NCI-H446 treated with DMSO at 0.1 percent for 48 hours (cell line): ENCODE measurements at regions not wholly inside any gene's neighbourhood (a gene's known extent, or its start where the extent isn't known, plus 50 kb on each side); places are given as distances from the start of the nearest gene placed in this dataset.
"Not testable (repeated sequence)": the region's sequence is repeated elsewhere in the genome, so short reads cannot be mapped to it uniquely, and the experiment has no call there.

Experiments used
- DNase-seq: peaks from one replicate; lab custom pipeline; 2025; lab: John Stamatoyannopoulos, UW

- DNase-seq: not testable (repeated sequence)
Observed at GRCh38 chr22:23379540-23380229, 199.4 kb downstream of the BCR start.

DNA sequence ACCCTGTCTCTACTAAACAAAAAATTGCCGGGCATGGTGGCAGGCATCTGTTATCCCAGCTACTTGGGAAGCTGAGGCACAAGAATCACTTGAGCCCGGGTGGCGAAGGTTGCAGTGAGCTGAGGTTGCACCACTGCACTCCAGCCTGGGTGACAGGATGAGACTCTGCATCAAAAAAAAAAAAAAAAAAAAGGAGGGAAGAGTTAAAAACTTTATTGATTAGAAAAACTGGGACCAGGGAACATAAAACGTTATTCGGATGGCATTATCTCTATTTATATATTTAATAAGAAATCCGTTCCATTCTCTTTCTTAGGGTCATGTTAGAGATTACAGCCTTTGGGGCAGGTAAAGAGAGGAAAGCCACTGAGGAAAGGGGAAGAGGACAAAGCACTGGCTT is 197.5 kb downstream of the BCR start:
- no peak for DNase-seq

DNA sequence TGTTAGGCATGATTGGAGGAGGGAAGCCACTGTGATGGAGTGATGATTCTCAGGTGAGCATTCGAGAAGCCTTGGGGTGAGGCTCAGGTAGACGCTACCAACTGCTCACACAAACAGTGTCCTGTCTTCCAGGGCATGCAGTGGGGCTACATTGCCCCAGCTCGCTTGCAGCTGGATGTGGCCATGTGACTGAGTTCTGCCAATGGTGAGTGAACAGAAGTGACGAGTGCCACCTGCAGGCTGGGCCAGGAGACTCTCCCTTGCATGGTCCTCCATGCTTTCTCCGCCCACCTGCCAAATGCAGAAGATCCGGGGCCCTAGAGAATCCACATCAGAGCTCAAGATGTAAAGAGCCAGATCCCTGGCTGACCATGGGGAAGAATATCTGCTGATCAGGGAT is 195.9 kb downstream of the BCR start:
- no peak for DNase-seq

GRCh38 chr22:23375031-23375827 is 194.9 kb downstream of the BCR start:
- DNase-seq: no peak

DNA sequence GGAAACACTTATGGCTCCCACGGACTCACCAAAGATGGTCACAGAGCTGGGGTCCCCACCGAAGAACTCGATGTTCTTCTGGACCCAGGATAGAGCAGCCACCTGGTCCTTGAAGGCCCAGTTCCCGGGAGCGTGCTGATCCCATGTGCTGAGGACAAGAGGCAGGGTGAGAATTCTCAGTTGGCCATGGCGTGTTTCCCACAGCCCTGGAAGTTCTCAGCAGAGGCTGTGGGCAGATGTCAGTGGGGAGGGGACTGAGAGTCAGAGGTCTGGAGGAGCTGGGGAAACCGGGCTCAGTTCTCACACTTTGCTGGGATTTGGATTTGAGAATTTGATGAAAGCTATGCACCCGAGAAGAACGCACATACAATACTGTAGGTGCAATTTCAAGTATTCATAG is 193.3 kb downstream of the BCR start:
- DNase-seq: no peak

DNA sequence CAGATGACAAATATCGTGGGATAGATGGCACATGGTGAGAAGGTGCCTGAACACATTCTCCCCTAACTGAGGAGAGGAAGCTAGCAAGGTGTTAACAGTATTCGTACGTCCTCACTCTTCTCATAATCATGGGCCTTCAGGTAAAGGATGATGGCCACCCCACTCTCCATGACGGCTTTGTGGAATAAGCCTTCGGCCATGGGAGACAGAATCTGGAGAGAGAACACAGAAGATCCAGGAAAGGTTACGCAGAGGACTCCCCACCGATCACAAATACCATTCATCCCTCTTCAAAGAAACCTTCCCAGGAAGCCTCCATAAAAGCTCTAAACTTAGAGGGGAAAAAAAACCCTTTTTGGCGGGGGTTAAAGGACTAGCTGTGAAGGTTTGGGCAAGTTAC is 189.9 kb downstream of the BCR start:
- no peak for DNase-seq

DNA sequence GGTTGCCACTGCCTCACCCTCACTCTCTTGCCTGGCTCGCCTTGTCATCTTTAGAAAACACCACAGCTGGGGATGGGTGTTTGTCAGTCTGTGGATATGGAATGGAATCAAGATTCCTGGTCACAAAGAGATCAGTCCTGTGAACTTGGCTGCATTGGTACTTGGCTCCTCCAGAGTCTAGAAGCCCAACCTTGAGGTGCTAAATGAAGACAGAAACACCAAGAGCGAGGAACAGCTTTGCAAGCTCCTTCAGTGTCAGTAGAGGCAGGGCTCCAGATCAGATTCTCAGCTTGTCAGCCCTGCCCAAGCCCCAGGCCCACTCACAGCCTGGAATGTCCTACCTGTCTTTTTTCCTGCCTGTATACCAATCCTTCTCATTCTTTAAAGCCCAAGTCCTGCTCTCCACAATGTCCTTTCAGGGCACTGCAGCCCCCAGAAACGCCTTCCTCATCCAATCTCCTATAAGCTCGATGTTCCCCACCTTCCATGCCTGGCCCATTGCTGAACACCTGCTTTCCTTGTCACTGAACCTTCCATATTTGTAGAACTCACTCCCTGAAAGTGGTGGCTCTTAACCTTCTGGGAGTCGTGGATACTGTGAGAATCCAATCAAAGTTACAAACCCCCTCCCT is 188.9 kb downstream of the BCR start:
- DNase-seq: no peak
